NCI-H1048 (cell line): ENCODE measurements at regions not wholly inside any gene's neighbourhood (a gene's known extent, or its start where the extent isn't known, plus 50 kb on each side); places are given as distances from the start of the nearest gene placed in this dataset.
"Not testable (repeated sequence)": the region's sequence is repeated elsewhere in the genome, so short reads cannot be mapped to it uniquely, and the experiment has no call there.

Source experiments
- DNase-seq: peaks from one replicate; lab custom pipeline; 2025; lab: John Stamatoyannopoulos, UW

DNA sequence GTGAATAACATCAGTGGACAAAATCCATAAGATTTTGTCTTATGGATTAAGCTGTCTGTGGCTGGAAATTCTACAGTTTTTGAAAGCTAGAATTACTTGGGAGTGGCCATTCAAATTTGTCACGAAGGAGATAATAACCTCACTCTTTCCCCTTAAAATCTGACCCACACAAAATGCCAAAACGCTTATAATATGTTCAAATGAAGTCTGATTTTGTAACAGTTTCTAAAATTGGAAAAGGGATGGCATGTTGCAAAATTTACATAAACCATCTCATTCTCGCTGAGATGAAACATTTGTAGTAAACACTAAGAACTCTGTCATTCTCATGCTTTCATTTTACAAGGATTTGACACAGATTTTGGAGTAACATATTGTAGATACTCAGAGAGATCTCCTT, 112.7 kb downstream of the GJA1 start:
- no peak for DNase-seq

DNA sequence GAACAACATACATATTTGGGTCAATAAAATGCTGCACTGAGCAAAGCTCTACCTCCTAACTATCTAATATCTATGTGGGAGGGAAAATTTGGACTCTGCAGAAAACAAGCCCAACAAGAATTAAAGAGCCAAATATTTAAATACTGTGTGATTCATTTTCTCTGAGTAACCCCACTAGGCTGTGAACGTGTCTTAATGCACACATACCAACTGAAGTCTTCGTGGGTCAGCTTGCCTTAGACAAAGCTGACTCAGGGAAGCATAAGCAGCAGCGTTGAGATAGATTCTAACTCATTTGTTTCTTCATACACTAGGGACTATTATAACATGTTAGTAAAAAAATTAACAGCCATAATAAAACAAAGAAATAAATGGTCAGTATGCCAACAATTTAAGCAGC, 114.3 kb downstream of the GJA1 start:
- no peak for DNase-seq

DNA sequence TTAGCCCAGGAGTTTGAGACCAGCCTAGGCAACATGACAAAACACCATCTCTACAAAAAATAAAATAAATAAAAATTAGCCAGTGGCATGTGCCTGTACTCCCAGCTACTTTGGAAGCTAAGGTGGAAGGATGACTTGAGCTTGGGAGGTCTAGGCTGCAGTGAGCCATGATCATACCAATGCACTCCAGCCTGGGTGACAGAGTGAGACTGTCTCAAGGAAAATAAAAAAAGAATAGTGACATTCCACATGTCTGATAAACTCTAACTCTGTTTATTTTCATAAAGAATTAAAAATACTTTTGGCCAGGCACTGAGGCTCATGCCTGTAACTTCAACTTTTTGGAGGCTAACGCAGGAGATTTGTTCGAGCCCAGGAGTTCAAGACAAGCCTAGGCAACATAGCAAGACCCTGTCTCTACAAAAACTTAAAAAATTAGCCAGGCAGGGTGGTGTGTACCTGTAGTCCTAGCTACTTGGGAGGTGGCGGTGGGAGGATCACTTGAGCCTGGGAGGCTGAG, 115.1 kb downstream of the GJA1 start:
- no peak for DNase-seq

DNA sequence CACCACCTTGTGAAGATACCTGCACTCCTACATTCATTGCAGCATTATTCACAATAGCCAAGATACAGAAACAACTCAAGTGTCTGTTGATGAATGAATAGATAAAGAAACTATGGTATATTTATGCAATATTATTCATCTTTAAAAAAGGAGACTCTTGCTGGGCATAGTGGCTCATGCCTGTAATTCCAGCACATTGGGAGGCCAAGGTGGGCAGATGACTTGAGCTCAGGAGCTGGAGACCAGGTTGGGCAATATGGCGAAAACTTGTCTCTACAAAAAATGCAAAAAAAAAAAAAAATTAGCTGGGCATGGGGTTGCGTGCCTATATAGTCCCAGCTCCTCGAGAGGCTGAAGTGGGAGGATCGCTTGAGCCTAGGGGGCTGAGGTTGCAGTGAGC, 119.8 kb downstream of the GJA1 start:
- no peak for DNase-seq

DNA sequence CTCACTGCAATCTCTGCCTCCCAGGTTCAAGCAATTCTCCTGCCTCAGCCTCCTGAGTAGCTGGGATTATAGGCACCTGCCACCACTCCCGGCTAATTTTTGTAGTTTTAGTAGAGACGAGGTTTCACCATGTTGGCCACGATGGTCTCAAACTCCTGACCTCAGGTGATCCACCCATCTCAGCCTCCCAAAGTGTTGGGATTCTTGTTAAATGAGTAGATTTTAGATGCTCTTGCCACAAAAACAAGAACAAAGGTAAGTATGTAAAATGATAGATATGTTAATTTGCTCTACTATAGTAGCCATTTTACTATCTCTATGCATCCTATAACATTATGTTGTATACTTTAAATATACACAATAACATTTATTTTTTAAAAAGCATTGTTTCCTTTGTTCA, 120.7 kb downstream of the GJA1 start:
- not testable (repeated sequence) for DNase-seq

DNA sequence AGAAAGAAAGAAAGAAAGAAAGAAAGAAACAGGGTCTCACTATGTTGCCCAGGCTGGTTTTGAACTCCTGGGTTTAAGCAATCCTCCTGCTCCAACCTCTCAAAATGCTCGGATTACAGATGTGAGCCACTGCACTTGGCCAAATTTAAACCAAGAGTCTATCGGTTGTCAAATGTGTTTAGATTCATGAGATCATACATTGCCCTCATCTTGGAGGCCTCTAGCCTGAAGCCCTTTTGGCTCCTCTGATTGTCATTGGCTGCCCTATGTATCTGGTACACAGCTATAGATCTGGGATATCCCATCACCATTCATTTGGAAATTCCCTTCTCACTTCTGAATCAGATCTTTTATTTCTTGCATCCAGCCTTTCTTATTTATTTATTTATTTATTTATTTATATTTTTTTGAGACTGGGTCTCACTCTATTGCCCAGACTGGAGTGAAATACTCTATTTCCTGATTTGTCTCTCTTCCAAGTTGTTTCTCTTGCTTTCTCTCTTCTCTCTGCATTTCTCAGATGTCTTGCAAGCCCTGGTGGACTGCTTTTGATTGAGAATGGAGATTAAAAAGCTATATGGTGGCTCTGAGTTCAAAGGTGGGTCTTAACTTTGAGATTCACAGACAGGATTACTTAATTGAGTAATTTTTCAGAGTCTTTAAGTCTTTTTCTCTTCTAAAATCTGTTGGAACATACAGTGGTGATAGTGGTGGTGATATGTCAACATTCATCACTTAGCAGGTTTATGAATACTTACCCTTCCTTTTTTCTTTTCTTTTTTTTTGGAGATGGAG, 121.9 kb downstream of the GJA1 start:
- no peak for DNase-seq

DNA sequence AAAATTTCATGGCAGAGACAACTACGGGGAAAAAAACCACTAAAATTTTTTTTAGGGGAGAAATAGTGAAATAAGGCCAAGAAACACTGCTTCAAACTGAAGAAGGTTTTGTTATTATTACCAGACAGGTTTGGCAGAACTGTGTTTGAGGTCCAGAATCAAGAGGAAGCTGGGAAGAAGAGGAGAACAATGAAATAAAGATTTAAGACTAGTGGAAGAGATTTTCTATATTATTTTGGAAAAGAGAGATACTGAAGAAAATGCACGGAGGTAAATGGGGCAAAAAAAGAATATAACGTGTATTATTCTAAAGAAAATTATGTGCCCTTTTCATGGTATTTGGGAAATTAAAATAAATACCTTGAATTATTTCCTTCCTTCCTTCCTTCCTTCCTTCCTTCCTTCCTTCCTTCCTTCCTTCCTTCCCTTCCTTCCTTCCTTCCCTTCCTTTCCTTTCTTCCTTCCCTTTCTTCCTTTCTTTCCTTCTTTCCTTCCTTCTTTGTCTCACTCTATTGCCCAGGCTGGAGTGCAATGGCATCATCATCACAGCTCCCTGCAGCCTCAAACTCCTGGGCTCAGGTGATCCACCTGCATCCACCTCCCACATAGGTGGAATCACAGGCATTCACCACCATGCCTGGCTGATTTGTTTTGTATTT, 124.3 kb downstream of the GJA1 start:
- no peak for DNase-seq

DNA sequence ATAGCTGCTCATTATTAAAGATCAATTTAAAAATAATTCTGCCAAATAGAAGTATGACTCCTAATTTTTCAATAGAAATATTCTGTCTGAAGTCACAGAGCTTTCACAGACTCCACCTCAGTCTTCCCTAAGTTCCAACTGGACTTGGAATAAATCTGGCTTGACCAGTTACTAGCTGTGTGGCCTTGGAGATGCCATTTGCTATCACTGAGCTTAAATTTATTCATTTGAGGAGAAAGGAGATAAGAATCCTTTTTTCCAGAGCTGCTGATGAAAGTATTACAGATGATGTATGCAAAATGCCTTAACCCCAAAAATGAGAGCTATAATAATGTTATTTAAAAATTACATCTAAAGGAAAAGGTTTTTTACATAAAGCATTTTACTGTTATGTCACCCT, 125.0 kb downstream of the GJA1 start:
- DNase-seq: no peak

DNA sequence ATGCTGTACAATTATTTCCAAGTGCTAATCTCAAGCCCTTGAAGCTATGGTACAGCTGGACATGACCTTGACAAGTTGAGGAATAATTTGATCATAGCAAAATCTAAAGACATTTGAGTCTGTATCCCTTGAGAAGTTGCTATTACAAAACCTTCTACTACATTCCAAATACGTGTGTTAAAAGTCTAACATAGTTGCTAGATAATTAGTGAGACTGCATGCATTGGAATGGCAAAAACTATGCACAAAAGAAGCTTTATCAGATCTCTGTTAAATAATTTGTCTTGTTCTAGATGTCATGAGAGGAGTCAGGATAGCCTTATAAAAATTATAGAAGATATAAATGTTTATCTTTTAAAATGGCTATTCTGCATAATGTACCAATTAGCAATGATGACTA, 127.8 kb downstream of the GJA1 start:
- no peak for DNase-seq

DNA sequence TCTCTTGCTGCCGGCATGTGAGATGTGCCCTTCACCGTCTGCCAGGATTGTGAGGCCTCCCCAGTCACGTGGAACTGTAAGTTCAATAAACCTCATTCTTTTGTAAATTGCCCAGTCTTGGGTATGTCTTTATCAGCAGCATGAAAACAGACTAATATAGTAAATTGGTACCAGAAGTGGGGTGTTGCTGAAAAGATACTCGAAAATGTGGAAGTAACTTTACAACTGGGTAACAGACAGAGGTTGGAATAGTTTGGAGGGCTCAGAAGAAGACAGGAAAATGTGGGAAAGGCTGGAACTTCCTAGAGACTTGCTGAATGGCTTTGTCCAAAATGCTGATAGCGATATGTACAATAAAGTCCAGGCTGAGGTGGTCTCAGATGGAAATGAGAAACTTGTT, 129.1 kb downstream of the GJA1 start:
- DNase-seq: not testable (repeated sequence)

DNA sequence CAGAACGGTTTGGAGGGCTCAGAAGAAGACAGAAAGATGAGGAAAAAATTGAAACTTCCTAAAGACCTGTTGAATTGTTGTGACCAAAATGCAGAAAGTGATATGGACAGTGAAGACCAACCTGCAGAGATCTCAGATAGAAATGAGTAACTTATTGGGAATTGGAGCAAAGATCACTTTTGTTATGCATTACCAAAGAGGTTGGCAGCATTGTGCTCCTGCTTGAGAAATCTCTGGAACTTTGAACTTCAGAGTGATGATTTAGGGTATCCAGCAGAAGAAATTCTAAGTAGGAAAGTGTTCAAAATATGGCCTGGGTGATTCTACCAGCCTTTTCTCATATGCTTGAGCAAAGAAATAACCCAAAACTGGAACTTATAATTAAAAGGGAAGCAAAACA, 136.0 kb downstream of the GJA1 start:
- no peak for DNase-seq

DNA sequence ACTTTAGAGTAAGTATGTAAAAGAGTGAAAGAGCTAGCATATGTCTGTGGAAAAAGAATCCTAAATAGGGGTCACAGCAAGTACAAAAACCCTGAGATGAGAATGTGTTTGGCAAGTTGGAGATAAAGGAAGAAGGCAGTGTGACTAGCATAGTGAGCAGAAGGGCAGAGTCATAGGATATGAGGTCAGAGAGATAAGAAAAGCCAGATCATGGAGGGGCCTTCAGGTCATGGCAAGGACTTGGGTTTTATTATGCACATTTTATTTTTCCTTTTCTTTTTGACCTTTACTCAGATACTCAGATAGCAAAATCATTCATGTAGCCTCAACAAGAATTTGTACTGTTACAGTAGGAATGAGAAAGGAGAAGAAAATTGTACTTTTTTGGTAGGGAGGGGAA, 138.0 kb downstream of the GJA1 start:
- no peak for DNase-seq

DNA sequence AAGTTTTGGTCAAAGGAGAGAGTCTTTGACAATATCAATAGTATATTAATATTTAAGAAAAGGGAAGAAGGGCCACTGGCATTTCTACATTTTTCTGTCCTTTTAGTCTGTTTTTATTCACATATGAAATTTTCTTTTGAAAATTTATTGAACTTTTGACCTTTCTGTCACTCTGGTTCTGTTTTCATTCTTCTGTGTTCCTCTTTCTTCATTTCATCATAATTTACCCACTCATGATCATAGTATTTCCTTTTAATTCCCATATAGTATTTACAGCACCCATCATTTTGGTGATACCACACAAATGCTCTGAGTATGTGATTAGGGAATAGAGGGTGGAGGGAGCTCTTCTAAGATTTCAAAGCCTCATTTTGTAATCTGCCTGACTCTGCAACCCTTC, 142.8 kb downstream of the GJA1 start:
- DNase-seq: no peak

DNA sequence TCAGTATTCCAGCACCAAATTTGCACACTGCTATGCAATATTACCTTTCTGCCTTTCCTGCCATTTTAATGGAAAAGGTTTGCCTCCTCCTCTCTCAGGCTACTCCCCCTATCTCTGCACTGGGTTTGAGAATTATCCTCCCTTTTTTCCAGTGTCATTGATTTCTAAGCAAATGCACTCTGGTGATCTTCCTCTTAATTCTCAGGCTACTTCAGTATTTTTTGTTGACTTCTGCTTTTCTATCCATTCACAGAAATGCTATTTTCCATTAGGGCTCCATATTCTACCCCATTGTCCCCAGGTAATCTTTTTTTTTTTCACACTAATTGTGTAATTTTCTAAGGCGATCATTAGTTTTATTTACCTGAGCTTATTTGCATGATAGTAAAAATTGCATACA, 144.0 kb downstream of the GJA1 start:
- DNase-seq: no peak

DNA sequence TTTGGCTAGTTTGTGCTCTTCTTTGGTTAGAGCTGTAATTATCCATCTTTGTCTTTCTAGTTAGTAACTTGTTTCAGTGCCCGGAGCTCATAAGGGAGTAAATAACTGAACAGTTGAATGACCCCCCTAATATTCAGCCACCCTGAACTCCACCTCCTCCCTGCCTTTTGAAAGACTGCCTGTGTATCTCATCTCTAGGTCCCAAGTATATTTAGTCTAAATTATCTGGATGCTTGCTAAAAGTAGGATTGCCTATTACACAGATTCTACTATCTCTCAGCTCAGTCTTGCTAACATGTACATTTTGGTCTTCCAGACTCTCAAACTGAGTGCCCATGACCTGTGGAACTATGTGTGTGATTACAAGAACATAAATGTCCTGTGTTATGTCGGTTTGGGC, 145.9 kb downstream of the GJA1 start:
- no peak for DNase-seq

DNA sequence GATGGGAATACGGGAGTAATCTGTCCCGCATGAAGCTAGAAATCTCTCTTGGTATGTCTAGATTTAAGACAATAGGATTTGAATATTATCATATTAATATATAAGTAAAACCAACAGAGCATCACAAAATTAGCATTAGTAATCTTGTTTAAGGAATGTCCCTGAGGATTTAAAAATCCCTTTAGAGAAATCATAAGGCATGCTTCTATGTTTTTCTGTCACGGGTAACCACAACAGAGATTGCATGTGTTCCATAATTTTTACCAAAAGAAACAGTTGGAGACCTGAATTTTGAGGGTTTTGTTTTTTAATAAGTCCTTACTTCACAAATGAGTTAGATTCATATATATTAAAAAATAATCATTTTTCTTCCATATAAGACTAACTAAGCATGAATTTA, 146.8 kb downstream of the GJA1 start:
- no peak for DNase-seq

DNA sequence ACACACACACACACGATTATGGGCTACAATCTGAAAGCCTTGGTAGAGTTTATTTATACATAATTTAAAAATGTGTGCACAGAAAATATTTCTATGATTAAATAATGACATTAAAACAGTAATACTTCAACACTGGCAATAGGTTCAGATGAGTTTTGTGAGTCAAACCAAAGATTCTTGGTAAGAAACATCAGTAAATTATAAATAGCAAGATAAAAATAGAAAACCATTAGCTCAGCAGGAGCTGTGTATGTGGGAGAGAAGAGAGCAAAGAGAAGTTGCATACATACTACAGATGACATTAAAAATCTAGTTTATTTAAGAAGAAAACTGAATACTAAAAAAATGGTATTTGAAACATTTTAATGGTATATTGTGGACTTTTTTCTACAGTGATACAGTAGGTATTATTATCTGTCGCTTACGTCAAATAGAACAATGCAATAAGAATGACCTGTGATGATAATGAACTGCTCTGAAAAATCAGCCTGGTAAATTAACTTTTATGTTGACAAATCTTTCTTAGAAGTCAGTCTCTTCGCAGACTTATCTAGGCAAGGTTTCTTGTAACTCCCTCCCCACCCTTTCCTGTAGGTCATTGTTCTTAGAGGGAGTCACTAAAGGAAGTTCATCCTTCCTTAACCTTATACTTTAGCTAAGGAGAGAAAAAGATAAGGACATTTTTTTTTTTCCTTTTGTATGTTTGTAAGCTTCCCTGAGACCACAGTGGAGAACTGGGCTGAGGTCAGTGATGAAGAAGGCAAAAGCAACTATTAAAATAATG, 149.3 kb downstream of the GJA1 start:
- DNase-seq: no peak

DNA sequence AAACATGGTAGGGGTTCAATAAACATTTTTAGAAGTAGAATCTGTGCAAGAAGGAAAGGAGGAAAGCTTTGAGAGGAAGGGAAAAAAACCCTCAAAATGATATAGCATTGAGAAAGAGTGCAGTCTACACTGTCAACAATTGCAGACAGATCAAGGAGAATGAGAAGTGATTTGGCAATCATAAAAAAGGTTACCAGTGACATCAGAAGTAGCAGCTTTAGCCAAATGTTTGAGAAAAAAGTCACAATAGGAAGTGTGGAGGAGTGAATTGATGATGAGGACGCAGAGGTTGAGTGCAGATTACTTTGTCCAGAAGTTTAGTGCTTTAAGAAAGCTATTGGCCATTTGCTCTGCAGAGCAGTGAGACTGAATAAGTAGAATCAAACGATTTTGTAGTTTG, 155.0 kb downstream of the GJA1 start:
- no peak for DNase-seq

DNA sequence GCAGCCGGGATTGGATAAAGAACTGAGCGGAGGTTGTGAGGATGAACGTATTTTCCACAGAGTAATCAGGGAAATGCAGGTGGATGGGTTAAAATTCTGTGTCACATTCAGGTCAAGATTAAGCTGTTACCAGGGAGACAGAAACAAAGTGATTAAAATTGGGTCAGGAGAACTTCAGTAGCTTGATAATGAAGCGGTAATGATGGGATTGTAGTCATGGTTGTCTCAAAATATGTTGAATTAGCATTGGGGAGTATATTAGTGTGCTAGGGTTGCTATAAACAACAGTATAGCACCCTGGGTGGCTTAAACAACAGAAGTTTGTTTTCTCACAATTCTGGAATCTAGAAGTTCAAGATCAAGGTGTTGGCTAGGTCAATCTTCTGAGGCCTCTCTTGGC, 155.5 kb downstream of the GJA1 start:
- DNase-seq: no peak

DNA sequence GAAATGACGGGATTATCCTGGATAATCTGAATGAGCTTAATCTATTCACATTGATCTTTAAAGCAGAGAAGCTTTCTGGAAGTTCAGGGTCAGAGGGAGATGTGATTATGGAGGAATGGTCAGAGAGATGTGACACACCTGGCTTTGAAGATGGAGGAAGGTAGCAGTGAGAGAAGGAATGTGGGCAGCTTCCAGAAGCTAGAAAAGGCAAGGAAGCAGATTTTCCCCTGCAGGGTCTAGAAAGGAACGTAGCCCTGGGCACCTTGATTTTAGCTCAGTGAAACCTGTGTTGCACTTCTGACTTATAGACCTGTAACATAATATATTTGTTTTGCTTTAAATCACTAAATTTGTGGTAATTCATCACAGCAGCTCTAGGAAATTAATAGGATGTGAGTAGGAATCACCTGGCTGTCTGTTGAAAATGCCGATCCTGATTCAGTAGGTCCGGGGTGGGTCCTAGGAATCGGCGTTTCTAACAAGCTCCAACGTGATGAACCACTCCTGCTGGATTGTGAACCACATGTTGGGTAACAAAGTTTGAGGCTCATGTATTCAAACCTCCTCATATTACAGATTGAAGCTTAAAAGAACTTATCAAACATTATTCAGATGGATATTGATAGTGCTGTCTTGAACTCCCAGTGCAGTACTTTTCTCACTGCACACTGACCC, 157.0 kb downstream of the GJA1 start:
- no peak for DNase-seq

DNA sequence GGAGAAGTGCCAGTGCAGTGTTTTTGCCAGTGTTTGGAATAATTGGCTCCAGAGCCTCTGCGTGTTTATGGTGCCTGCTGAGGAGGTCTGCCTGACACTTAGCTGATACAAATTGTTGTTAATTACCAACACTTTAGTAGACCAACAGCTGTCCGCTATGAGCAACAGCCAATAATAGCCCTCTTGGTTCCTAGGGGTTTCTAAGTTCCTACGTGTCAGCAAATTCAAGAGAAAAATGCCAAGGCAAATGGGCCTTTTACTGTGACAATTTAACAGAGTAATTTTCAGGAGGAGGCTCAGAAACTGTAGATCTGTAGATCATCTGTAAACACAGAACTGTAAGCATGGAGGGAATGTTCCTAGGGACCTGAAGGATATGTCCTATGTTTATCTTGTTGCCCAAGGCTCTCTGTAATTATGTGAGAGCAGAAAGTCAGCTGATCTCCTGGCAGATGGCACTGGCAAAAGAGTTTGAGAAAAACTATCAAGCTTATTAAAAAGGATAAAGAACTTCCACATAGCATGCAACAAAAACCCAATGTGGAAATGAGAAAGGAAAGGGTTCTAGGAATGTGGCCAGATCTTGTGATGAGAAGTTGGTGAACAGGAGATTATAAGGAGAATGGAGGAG, 157.7 kb downstream of the GJA1 start:
- no peak for DNase-seq

DNA sequence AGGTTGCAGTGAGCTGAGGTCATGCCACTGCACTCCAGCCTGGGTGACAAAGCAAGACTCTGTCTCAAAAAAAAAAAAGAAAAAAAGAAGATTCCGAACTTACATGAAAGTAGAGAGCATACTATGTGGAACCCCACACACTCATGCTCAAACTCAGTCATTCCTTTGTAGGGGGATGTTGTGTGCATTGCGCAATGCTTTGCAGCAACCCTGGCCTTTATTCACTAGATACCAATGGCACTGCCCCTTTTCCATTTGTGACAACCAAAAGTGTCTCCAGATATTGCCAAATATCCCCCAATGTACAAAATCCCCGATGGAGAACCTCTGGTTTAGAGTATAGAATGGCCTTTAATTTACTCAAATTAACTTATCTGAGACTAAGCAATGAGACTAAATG, 158.6 kb downstream of the GJA1 start:
- DNase-seq: no peak
